ENCODE measurements at regions not wholly inside any gene's neighbourhood (a gene's known extent, or its start where the extent isn't known, plus 50 kb on each side); places are given as distances from the start of the nearest gene placed in this dataset.

- no peak for TF ChIP-seq CTCF (IDR thresholded peaks at IDR 0.05 in 2 of 3, conservative IDR thresholded peaks at IDR 0.05 in 1 of 3; ENCODE audit: borderline replicate concordance in 1 of 3, insufficient read depth in 1 of 3, low read depth in 2 of 3, low read length in 2 of 3)
- TF ChIP-seq CEBPB (IDR thresholded peaks at IDR 0.05; ENCODE audit: low read depth) = no peak
- no peak for TF ChIP-seq EGR1 (IDR thresholded peaks at IDR 0.05; ENCODE audit: low read depth)
- no peak for TF ChIP-seq REST (IDR thresholded peaks at IDR 0.05; ENCODE audit: low read depth)
- no peak for TF ChIP-seq EZH2 (IDR thresholded peaks at IDR 0.05)
- TF ChIP-seq ZNF274 (IDR thresholded peaks at IDR 0.05; ENCODE audit: low read depth, low read length) = no peak
- no peak for TF ChIP-seq FOSL1 (IDR thresholded peaks at IDR 0.05; ENCODE audit: low read depth)
- TF ChIP-seq SP1 (IDR thresholded peaks at IDR 0.05; ENCODE audit: low read depth) = no peak
- TF ChIP-seq, protein P1, sequence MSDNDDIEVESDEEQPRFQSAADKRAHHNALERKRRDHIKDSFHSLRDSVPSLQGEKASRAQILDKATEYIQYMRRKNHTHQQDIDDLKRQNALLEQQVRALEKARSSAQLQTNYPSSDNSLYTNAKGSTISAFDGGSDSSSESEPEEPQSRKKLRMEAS (IDR thresholded peaks at IDR 0.05) = no peak
- TF ChIP-seq POLR2AphosphoS5 (IDR thresholded peaks at IDR 0.05; ENCODE audit: low read depth, low read length) = no peak
- TF ChIP-seq POLR2A (IDR thresholded peaks at IDR 0.05; ENCODE audit: borderline replicate concordance, extremely low read depth, insufficient read depth, insufficient read length) = no peak
- TF ChIP-seq, protein P2, sequence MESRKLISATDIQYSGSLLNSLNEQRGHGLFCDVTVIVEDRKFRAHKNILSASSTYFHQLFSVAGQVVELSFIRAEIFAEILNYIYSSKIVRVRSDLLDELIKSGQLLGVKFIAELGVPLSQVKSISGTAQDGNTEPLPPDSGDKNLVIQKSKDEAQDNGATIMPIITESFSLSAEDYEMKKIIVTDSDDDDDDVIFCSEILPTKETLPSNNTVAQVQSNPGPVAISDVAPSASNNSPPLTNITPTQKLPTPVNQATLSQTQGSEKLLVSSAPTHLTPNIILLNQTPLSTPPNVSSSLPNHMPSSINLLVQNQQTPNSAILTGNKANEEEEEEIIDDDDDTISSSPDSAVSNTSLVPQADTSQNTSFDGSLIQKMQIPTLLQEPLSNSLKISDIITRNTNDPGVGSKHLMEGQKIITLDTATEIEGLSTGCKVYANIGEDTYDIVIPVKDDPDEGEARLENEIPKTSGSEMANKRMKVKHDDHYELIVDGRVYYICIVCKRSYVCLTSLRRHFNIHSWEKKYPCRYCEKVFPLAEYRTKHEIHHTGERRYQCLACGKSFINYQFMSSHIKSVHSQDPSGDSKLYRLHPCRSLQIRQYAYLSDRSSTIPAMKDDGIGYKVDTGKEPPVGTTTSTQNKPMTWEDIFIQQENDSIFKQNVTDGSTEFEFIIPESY (IDR thresholded peaks at IDR 0.05; ENCODE audit: extremely low read depth, insufficient replicate concordance, low read length) = no peak
Observed at GRCh38 chr2:146931109-146931508, 913.7 kb upstream of the ACVR2A start.
